Endothelial cell of umbilical vein (primary cell): ENCODE measurements at regions not wholly inside any gene's neighbourhood (a gene's known extent, or its start where the extent isn't known, plus 50 kb on each side); places are given as distances from the start of the nearest gene placed in this dataset.

ENCODE experiments used
- EZH2 ChIP-seq: IDR thresholded peaks from 2 replicates; pipeline ENCODE4 v1.6.1; 2012; ENCODE audit warnings: borderline replicate concordance, low read depth, mild to moderate bottlenecking, moderate library complexity, low read length, inconsistent platforms; ENCODE audit not compliant: severe bottlenecking
- FOS ChIP-seq: IDR thresholded peaks from 2 replicates; pipeline ENCODE4 v1.6.1; 2011; ENCODE audit warnings: mild to moderate bottlenecking, low read length, moderate library complexity, borderline replicate concordance; ENCODE audit not compliant: insufficient read depth
- GATA2 ChIP-seq: IDR thresholded peaks from 2 replicates; pipeline ENCODE4 v1.7.0; 2011; ENCODE audit warnings: low read depth, mild to moderate bottlenecking, moderate library complexity, mixed read lengths, low read length; ENCODE audit not compliant: insufficient read length, insufficient read depth
- JUN ChIP-seq: IDR thresholded peaks from 2 replicates; pipeline ENCODE4 v1.6.1; 2011; ENCODE audit warnings: borderline replicate concordance, low read depth; ENCODE audit not compliant: insufficient read length, insufficient read depth
- POLR2A ChIP-seq: IDR thresholded peaks from 2 replicates; pipeline ENCODE4 v1.6.1; 2012; ENCODE audit warnings: low read depth, mild to moderate bottlenecking, control low read depth, low read length
- POLR2AphosphoS5 ChIP-seq: IDR thresholded peaks from 2 replicates; pipeline ENCODE4 v1.6.1; 2012; ENCODE audit warnings: low read depth, mild to moderate bottlenecking, control low read depth, low read length, moderate library complexity; ENCODE audit not compliant: insufficient read depth
- TF ChIP-seq, protein P1 (sequence below), 2 donors: IDR thresholded peaks; 1 replicate in 1 of 2; 2 replicates in 1 of 2; pipeline ENCODE4 v1.5.1; 2011; ENCODE audit warnings: low read length in 2 of 2, mild to moderate bottlenecking in 2 of 2, moderate library complexity in 2 of 2, control low read depth in 1 of 2, inconsistent platforms in 1 of 2, low read depth in 1 of 2; ENCODE audit not compliant: insufficient read depth in 1 of 2; ENCODE audit errors: extremely low read depth in 1 of 2
- TF ChIP-seq, protein P2 (sequence below): IDR thresholded peaks from 2 replicates; pipeline ENCODE4 v1.6.1; 2011; ENCODE audit not compliant: insufficient read depth, insufficient read length

DNA sequence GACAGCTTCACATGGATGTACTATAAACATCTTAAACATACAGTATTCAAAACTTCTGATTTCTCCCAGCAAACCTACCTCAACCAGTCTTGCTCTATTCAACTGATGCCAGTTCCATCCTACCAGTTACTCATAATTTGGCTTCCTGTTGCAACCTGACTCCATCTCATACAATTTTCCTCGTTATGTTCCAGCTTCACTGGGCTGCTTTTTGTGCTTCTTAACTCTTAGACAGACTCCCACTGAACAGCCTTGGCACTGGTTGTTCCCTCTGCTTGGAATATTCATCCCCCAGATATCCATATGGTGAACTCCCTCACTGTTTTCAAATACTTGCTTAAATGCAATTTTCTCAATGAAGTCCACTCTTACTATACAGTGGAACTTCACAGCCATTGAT is 249.2 kb downstream of the AEBP2 start:
- TF ChIP-seq POLR2AphosphoS5 (no peak), POLR2A (no peak), EZH2 (no peak), GATA2 (no peak), FOS (no peak), JUN (no peak)
- TF ChIP-seq, protein P1, sequence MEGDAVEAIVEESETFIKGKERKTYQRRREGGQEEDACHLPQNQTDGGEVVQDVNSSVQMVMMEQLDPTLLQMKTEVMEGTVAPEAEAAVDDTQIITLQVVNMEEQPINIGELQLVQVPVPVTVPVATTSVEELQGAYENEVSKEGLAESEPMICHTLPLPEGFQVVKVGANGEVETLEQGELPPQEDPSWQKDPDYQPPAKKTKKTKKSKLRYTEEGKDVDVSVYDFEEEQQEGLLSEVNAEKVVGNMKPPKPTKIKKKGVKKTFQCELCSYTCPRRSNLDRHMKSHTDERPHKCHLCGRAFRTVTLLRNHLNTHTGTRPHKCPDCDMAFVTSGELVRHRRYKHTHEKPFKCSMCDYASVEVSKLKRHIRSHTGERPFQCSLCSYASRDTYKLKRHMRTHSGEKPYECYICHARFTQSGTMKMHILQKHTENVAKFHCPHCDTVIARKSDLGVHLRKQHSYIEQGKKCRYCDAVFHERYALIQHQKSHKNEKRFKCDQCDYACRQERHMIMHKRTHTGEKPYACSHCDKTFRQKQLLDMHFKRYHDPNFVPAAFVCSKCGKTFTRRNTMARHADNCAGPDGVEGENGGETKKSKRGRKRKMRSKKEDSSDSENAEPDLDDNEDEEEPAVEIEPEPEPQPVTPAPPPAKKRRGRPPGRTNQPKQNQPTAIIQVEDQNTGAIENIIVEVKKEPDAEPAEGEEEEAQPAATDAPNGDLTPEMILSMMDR (IDR thresholded peaks at IDR 0.05; ENCODE audit: extremely low read depth in 1 of 2, insufficient read depth in 1 of 2, low read depth in 1 of 2, low read length in 2 of 2) = no peak
- TF ChIP-seq, protein P2, sequence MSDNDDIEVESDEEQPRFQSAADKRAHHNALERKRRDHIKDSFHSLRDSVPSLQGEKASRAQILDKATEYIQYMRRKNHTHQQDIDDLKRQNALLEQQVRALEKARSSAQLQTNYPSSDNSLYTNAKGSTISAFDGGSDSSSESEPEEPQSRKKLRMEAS = no peak
